ENCODE measurements at regions not wholly inside any gene's neighbourhood (a gene's known extent, or its start where the extent isn't known, plus 50 kb on each side); places are given as distances from the start of the nearest gene placed in this dataset.

- Histone ChIP-seq H3K27ac (no peak overlapping the region), H3K27me3 (no peaks in the 10 kb centered on the region), H3K4me1 (ENCODE audit: low read depth) (no peaks in the 10 kb centered on the region), H3K36me3 (no peaks in the 10 kb centered on the region), H3K9me3 (ENCODE audit: low read depth) (no peaks in the 10 kb centered on the region), H3K4me3 (no peak overlapping the region)
- DNase-seq (ENCODE audit: low read depth in 1 of 2, low spot score in 1 of 2): no peak
- TF ChIP-seq CTCF (IDR thresholded peaks at IDR 0.05; ENCODE audit: low read depth, low read length): no peak
These were observed 177.2 kb downstream of the SEC23IP start for GRCh38 chr10:120069700-120070099.

DNA sequence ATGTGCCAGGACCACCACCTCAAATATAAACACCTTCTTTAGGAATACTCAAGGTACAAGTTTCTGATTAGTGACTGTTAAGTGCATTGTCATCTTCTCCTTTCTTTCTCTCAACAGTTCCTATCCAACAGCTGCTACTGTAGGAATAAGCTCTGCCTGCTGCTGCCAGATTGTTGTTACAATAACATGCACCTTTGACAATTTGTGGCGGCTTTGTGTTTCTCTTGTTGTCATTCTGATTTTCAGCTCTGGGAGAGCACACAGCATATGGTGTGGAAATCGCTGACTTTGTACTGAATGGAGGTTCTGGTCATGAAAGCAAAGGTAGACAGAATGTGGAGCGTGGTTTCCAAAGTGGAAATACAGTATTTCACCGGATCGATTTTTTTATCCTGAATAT lies 182.8 kb downstream of the SEC23IP start:
- Histone ChIP-seq H3K9me3 (ENCODE audit: low read depth) (no peaks in the 10 kb centered on the region), H3K27ac (no peak overlapping the region), H3K36me3 (no peaks in the 10 kb centered on the region), H3K4me3 (no peak overlapping the region), H3K4me1 (ENCODE audit: low read depth) (no peaks in the 10 kb centered on the region), H3K27me3 (peaks cover 5% of the 10 kb centered on the region)
- DNase-seq (ENCODE audit: low read depth in 1 of 2, low spot score in 1 of 2): no peak
- TF ChIP-seq CTCF (IDR thresholded peaks at IDR 0.05; ENCODE audit: low read depth, low read length): no peak

GRCh38 chr10:120076996-120077706 lies 184.6 kb downstream of the SEC23IP start:
- Histone ChIP-seq H3K27ac (no peak overlapping the region), H3K4me1 (ENCODE audit: low read depth) (no peaks in the 10 kb centered on the region), H3K9me3 (ENCODE audit: low read depth) (no peaks in the 10 kb centered on the region), H3K4me3 (no peak overlapping the region), H3K27me3 (peaks cover 5% of the 10 kb centered on the region), H3K36me3 (no peaks in the 10 kb centered on the region)
- TF ChIP-seq CTCF (IDR thresholded peaks at IDR 0.05; ENCODE audit: low read depth, low read length): no peak
- no peak for DNase-seq (ENCODE audit: low read depth in 1 of 2, low spot score in 1 of 2)

- H3K27ac ChIP-seq: no peak overlapping the region
- DNase-seq (ENCODE audit: low read depth in 1 of 2, low spot score in 1 of 2): no peak
- no peaks in the 10 kb centered on the region for H3K36me3 ChIP-seq
- H3K4me1 ChIP-seq (ENCODE audit: low read depth): no peaks in the 10 kb centered on the region
- TF ChIP-seq CTCF (IDR thresholded peaks at IDR 0.05; ENCODE audit: low read depth, low read length): no peak
- no peak overlapping the region for H3K4me3 ChIP-seq
- H3K9me3 ChIP-seq (ENCODE audit: low read depth): no peaks in the 10 kb centered on the region
- H3K27me3 ChIP-seq: peaks cover 5% of the 10 kb centered on the region
These were observed 185.4 kb downstream of the SEC23IP start for GRCh38 chr10:120077707-120078492.

DNA sequence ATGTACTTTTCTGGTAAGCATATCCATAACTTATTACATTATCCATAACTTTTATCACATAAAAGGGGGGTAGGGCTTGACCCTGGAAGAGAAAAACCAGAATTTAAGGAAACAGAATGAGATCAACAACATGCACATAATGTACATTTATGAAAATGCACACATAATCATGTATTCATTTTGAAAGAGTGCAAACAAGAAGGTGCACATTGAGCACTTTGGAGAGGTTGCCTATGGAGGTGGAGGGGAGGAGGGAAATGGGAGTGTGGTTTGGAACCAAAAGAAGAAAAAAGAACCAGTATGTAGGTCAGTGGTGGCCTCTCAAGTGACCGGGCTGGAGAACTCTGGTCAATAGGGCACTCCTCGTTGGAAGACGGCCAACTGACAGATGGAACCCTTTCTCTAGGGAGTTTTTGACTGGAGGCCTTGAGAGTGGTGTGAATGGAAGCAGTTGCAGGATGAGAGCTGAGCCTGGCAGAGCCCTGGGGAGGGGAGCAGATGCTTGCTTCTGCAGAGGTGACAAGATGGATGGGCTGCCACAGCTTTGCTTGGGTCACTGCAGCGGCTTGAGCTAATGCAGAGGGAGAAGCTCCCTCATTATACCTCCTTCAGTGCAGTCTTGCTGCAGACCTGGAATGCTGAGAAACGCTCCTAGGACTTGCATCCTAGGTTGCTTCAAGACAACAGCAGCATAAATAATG lies 192.7 kb downstream of the SEC23IP start:
- Histone ChIP-seq H3K27me3 (no peaks in the 10 kb centered on the region), H3K36me3 (no peaks in the 10 kb centered on the region), H3K4me3 (no peak overlapping the region), H3K27ac (no peak overlapping the region), H3K9me3 (ENCODE audit: low read depth) (no peaks in the 10 kb centered on the region), H3K4me1 (ENCODE audit: low read depth) (no peaks in the 10 kb centered on the region)
- TF ChIP-seq CTCF (IDR thresholded peaks at IDR 0.05; ENCODE audit: low read depth, low read length): no peak
- DNase-seq (ENCODE audit: low read depth in 1 of 2, low spot score in 1 of 2): no peak

All from cardiac muscle cell (in vitro differentiated cells and primary cell).